ENCODE measurements at regions not wholly inside any gene's neighbourhood (a gene's known extent, or its start where the extent isn't known, plus 50 kb on each side); places are given as distances from the start of the nearest gene placed in this dataset.

GRCh38 chr5:72030237-72030636 is 77.0 kb upstream of the MAP1B start:
- no peak overlapping the region for H3K4me3 ChIP-seq (ENCODE audit: low read depth, low read length)
- TF ChIP-seq, protein P1, sequence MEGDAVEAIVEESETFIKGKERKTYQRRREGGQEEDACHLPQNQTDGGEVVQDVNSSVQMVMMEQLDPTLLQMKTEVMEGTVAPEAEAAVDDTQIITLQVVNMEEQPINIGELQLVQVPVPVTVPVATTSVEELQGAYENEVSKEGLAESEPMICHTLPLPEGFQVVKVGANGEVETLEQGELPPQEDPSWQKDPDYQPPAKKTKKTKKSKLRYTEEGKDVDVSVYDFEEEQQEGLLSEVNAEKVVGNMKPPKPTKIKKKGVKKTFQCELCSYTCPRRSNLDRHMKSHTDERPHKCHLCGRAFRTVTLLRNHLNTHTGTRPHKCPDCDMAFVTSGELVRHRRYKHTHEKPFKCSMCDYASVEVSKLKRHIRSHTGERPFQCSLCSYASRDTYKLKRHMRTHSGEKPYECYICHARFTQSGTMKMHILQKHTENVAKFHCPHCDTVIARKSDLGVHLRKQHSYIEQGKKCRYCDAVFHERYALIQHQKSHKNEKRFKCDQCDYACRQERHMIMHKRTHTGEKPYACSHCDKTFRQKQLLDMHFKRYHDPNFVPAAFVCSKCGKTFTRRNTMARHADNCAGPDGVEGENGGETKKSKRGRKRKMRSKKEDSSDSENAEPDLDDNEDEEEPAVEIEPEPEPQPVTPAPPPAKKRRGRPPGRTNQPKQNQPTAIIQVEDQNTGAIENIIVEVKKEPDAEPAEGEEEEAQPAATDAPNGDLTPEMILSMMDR (IDR thresholded peaks at IDR 0.05; ENCODE audit: borderline replicate concordance, insufficient read depth, low read depth, low read length) = no peak

DNA sequence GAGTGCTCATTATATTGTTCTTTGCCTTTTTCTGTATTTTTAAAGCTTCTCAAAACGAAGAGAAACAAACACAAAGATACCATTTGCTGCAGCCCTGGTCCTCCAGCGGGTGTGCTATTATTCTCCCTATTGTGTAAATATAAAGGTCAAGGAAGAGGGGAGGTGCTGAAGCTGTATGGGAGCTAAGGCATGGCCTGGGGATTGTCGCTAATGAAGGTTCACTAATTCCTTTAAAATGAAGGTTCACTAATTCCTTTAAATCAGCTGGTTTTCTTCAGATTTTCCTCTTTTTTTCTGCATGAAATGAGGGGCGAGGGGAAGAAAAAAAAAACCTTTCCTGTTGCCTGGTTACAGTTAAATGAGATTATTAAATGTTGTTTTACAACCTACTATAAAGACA is 74.5 kb upstream of the MAP1B start:
- TF ChIP-seq, protein P1 (IDR thresholded peaks at IDR 0.05; ENCODE audit: borderline replicate concordance, insufficient read depth, low read depth, low read length) = no peak
- no peak overlapping the region for H3K4me3 ChIP-seq (ENCODE audit: low read depth, low read length)

- TF ChIP-seq, protein P1 (IDR thresholded peaks at IDR 0.05; ENCODE audit: borderline replicate concordance, insufficient read depth, low read depth, low read length) = no peak
Observed at GRCh38 chr5:72034770-72035169, 72.5 kb upstream of the MAP1B start.

DNA sequence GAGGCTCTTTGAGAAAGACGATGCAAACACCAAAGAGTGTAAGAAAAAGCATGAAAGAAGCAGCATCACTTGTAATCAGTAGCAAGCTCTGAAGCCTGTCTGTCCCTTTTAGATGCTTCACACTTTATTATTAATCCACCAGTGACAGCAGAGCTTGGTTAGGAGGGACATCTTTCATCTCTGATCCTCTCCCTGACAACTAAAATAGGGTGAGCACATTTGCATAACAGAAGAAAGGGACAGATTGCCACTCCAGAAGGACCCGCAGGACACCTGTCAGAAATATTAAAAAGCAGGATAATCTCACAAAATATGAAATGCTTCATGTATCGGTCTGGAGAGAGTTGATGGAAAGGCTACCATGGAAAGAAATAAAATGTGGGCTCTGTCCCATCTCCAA is 71.4 kb upstream of the MAP1B start:
- no peak overlapping the region for H3K4me3 ChIP-seq (ENCODE audit: low read depth, low read length)
- TF ChIP-seq, protein P1 (IDR thresholded peaks at IDR 0.05; ENCODE audit: borderline replicate concordance, insufficient read depth, low read depth, low read length) = no peak

More at GRCh38 chr5:72034770-72035169, 72.5 kb upstream of the MAP1B start:
- H3K4me3 ChIP-seq (ENCODE audit: low read depth, low read length) = no peak overlapping the region

GRCh38 chr5:72036951-72037350 is 70.3 kb upstream of the MAP1B start:
- H3K4me3 ChIP-seq (ENCODE audit: low read depth, low read length) = no peak overlapping the region
- TF ChIP-seq, protein P1 (IDR thresholded peaks at IDR 0.05; ENCODE audit: borderline replicate concordance, insufficient read depth, low read depth, low read length) = no peak

GRCh38 chr5:72040513-72040912 is 66.8 kb upstream of the MAP1B start:
- H3K4me3 ChIP-seq (ENCODE audit: low read depth, low read length) = no peak overlapping the region
- TF ChIP-seq, protein P1 (IDR thresholded peaks at IDR 0.05; ENCODE audit: borderline replicate concordance, insufficient read depth, low read depth, low read length) = no peak

DNA sequence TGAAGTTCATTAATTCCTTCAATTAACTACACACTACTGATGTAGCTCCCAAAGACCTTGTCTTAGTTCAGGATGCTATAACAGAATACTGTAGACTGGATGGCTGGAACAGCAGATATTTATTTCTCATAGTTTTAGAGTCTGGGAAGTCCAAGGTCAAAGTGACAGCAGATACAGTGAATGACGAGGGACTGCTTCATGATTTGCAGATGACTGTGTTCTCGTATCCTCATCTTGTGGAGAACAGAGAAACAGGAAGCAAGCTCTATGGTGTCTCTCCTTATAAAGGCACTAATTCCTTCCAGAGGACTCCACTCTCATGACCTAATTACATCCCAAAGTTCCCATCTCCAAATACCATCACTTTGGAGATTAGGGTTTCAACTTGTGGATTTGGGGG is 65.6 kb upstream of the MAP1B start:
- TF ChIP-seq, protein P1 (IDR thresholded peaks at IDR 0.05; ENCODE audit: borderline replicate concordance, insufficient read depth, low read depth, low read length) = no peak

More for the DNA sequence above, 65.6 kb upstream of the MAP1B start:
- H3K4me3 ChIP-seq (ENCODE audit: low read depth, low read length) = no peak overlapping the region
